Adrenal gland (tissue), 5 donors: ENCODE measurements at regions not wholly inside any gene's neighbourhood (a gene's known extent, or its start where the extent isn't known, plus 50 kb on each side); places are given as distances from the start of the nearest gene placed in this dataset.

Experiments
- CTCF ChIP-seq, 6 experiments: fragments of 450-650 bp in 4 of 6; fragments of 200-600 bp in 2 of 6; sonication (generic) in 1 of 6; IDR thresholded peaks; 1 replicate in 5 of 6; 2 replicates in 1 of 6; pipeline versions ENCODE4 v1.5.1 to v1.8.0; 2016 to 2021; ENCODE audit warnings: antibody characterized with exemption in 6 of 6, mild to moderate bottlenecking in 2 of 6, moderate library complexity in 1 of 6
- POLR2A ChIP-seq, 2 donors: fragments of 450-650 bp; IDR thresholded peaks; one replicate each; pipeline ENCODE4 v1.6.1; 2017; ENCODE audit warnings: antibody characterized with exemption in 2 of 2, mild to moderate bottlenecking in 2 of 2, moderate library complexity in 1 of 2
- donor health status: DM: no; HTN: no; CAD: no.

- TF ChIP-seq POLR2A (IDR thresholded peaks at IDR 0.05) (no peak), CTCF (IDR thresholded peaks at IDR 0.05) (no peak)
Observed at GRCh38 chr17:10907370-10907769, 69.5 kb upstream of the PIRT start.
